ENCODE measurements at regions not wholly inside any gene's neighbourhood (a gene's known extent, or its start where the extent isn't known, plus 50 kb on each side); places are given as distances from the start of the nearest gene placed in this dataset.

DNA sequence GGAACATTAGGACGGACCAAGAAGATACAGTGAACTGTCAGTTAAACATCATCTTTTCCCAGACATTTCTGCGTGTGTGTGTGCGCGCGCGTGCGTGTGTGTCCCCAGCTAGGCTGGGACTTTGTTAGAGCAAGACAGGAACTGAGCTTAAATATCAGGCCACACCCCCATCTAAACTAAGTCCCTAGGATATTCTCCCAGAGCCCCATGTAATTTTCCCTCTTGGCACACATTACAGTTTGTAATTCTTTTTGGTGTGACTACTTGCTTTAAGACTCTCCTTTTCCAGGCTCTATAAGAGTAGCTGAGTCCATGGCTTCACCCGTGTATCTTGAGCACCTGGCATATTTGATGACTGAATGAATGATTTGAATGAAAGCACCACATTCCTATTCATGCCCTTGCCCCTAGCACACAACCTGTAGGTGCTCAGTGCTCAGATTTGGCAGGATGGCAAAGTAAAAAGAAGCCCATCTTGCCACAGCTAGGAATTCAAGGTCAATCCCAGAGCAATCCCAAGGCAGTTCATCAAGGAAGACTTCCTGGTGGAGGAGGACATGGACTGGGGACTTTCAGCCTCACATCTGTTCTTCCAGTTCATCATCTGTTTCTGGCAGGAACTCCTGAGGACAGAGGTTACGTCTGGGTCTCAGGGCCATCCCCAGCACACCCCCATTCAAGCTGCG is 69.2 kb downstream of the MRPL14 start:
- TF ChIP-seq, protein P1, sequence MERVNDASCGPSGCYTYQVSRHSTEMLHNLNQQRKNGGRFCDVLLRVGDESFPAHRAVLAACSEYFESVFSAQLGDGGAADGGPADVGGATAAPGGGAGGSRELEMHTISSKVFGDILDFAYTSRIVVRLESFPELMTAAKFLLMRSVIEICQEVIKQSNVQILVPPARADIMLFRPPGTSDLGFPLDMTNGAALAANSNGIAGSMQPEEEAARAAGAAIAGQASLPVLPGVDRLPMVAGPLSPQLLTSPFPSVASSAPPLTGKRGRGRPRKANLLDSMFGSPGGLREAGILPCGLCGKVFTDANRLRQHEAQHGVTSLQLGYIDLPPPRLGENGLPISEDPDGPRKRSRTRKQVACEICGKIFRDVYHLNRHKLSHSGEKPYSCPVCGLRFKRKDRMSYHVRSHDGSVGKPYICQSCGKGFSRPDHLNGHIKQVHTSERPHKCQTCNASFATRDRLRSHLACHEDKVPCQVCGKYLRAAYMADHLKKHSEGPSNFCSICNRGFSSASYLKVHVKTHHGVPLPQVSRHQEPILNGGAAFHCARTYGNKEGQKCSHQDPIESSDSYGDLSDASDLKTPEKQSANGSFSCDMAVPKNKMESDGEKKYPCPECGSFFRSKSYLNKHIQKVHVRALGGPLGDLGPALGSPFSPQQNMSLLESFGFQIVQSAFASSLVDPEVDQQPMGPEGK (CRISPR knock-in tag; IDR thresholded peaks at IDR 0.05; ENCODE audit: borderline replicate concordance), result no peak
- TF ChIP-seq GLIS3 (CRISPR knock-in tag; IDR thresholded peaks at IDR 0.05) (no peak), PPARA (CRISPR knock-in tag; IDR thresholded peaks at IDR 0.05; ENCODE audit: borderline replicate concordance) (no peak), RARB (CRISPR knock-in tag; IDR thresholded peaks at IDR 0.05) (no peak), ZNF8 (CRISPR knock-in tag; IDR thresholded peaks at IDR 0.05) (no peak), TSHZ2 (CRISPR knock-in tag; IDR thresholded peaks at IDR 0.05) (no peak), ZFP30 (CRISPR knock-in tag; IDR thresholded peaks at IDR 0.05) (no peak), ARNTL (CRISPR knock-in tag; IDR thresholded peaks at IDR 0.05; ENCODE audit: borderline replicate concordance, low read depth) (no peak), OSR1 (CRISPR knock-in tag; IDR thresholded peaks at IDR 0.05) (no peak), ZC3H10 (CRISPR knock-in tag; IDR thresholded peaks at IDR 0.05) (no peak)
